Epidermal melanocyte (primary cell): ENCODE measurements at regions not wholly inside any gene's neighbourhood (a gene's known extent, or its start where the extent isn't known, plus 50 kb on each side); places are given as distances from the start of the nearest gene placed in this dataset.

Source experiments
- DNase-seq: peaks from one replicate; pipeline ENCODE4 v3.0.0; 2011; ENCODE audit warnings: low spot score; ENCODE audit not compliant: insufficient read length

DNA sequence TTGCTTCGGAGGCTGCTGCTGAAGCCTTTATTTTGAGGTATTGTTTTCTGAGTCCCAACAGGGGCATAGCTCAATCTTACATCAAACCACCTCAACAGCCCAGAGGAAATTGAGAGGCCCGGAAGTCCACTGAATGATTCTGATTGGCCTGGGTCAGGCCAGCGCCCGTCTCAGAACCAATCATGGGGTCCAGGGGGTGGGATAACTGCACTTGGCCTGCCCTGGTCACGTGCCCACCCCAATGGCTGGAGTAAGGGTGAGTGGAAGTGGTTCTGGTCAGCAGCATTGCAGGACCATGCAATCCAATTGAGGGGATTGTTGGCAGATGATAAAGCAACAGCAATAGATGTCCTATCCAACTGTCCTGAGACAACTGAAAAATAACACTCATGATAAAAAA lies 190.6 kb downstream of the HERPUD2 start:
- DNase-seq, result no peak

DNA sequence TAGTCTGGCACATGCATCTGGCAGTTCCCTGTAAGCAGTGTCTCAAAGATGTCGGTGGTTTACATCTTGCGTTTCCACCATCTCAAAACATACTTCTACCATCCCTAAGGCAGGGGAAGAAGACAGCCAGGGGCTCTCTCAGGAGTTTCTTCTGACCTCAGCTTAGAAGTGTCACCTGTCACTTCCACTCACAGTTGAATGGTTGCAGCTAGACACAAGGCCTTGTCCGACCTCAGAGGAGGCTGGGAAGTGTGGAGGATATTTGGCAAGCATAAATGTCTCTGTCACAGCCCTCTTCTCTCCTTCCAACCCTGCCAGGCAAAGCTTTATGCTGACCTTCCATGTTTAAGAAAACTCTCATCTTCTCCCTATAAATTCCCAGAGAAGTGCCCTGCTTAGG lies 193.3 kb downstream of the HERPUD2 start:
- DNase-seq, result no peak

DNA sequence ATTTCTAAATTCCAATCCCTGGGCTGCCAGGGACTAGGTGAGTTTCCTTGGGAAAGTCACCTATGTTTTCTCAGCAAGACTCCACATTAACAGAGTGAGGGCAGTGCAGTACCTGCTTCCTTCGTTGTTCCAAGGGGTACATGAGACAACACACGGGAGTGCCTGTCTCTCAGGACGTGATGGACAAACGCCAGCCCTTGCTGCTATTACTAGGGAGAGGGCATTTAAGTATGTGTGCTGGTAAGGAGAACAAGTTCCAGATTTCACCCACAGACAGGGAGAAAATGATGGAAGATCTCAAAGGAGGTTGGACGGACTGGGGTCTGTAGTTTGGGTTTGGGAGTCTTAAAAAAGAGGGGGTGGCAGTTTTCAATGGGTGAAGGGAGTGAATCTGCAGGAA lies 195.7 kb downstream of the HERPUD2 start:
- DNase-seq, result no peak

DNA sequence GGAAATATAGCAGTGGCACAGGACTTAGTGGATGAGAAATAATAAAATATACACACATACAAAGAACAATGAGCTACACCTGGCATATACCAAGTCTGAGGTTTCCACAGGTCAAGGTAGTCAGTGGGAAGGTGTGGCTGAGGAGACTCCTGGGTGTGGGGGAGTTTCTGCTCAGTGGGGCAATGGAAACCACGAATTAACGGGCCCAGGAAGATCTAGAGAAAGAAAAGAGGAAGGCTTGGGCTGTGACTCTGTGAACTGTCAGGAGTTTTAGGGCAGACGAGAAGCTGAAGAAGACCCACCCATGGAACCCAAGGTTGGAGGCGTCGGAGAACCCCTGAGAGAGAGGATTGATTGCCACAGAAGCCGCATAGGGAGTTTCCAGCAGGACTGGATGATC lies 196.5 kb downstream of the HERPUD2 start:
- DNase-seq, result no peak

DNA sequence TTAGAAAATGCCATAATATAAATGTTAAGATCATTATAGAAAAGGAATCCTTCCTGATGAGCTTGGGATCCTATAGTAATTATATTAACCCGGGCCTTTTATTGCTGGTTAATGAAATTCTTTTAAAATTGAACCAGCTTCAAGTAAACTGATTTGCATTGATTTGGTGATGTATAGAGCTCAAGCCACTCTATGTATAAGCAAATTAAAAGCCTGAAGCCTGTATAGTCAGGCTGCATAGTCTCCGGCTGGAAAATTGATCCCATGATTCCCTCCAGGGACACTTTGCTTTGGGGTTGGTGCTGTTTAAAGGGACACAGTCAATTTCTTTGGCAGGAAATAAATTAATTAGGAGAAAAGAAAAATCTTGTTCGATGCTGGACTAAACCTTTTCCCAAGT lies 199.1 kb downstream of the HERPUD2 start:
- no peak for DNase-seq

DNA sequence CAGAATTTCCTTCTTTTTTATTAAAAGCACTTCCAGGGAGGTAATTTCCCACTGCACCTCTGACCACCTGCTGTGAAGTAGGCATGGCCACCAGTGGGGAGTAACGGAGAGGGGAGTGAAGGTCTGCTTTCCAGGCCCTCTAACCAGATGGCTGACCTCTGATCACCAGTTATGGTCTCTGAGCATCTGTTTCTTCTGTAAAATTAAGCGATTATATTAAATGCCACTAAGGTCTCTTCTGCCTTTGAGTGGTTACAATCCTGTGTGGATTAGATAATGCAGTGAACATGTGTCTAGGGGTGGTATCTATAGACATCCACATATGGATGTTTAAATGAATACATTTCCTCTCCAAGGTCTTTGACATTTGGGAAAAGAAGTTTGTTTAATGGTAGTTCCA lies 199.6 kb downstream of the HERPUD2 start:
- no peak for DNase-seq

DNA sequence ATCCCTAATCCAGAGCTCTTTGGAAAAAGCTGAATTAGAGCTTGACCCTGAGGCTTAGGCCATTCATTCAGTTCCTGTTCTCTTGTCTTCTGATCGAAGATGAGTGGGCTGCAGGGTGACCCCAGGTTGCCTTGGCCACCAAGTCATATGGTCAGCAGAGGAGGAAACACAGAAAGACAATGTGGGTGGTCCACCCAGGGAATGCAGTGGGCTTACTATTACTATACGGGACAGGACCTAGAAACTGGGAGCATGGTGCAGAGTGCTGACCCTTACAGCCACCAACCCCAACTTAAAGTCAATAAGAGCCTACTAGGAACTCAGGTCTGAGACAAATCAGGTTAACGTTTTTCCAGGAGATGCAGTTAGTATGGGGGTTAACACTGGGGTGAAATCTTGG lies 200.5 kb downstream of the HERPUD2 start:
- DNase-seq, result no peak

DNA sequence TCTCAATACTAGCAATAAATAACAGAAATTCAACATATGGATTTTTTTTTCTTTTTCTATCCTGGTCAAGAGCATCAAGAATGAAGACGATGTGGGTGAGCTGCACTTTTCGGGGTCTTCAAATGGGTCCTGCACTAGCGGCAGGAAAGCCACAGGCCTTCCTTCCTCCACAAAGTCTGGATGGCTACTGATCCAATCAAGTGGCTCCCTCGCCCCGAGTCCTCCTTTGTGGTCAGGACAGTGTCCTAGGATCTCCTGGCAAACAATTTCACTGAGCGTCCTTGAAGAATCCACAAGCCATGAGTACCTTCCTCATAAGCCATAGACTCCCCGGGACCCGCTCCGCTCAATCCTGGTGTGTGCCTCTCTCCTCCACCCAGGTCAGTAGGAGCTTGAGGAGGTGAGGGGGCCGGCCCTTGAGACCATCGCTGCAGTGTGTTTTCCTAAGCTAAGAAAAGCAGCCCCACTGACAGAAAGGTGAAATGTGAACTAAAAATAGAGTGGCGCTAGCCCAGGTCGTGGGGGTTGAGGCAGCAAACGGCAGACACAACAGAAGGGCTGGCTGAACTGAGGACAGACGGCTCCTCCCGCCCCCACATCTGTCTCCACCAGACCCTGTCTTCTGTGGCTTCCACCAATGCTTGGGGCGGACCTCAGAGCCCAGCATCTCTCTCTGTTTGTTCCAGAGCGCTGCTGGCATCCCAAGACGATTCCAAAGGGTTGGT lies 202.3 kb downstream of the HERPUD2 start:
- no peak for DNase-seq

DNA sequence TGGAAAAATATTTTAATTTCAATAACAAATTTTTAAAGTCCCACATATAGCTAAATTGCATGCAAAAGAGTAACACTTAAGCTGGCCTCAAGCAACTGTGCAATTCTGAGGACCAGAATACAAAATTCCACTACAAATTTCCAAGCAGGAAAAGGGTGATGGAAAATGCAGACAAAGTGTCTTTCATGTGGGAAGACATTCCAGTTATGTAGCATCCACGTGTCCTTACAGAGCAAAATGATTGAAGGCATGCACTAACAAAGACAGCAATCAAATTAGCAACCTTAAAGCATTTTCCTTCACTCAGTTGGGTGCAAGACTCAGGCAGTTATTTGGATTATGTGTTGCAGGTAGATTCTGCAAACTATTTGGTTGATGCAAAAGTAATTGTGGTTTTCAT lies 203.7 kb downstream of the HERPUD2 start:
- no peak for DNase-seq

DNA sequence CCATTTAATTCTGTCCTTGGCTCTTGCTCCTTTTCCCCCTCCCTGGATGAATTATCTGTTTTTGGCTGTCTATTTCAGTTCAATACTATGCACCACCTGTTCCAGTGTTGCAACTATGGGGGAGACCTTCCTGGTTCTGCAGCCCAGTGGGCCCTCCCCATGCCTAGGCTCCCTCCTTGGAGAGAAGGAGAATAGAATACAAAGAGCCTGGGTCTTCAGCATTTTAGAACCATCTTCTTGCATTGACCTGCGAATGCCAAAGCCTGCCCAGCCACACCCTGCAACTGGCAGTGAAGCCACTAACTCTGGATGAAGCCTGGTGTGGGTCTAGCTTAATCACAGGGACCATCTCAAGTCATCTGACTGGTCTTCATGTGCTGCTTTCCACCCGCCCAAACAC lies 207.1 kb downstream of the HERPUD2 start:
- no peak for DNase-seq

DNA sequence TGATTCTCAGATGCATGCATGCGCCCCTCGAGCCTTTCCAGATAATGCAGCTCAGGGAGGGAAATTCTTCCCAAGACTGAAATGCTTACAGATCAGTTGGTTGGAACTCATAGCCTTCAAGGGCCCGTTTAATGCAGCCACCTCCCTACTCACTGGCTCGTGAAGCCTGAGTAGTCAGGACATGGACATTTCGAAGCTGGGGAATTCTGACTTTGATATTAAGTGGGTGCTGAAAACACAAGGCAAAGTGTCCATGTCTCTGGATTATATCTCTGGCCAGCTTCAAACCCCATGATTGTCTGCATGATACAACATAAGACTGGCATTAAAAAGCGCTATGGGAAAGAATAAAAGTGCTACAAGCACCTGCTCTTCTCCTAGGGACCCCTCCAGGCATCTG lies 207.5 kb downstream of the HERPUD2 start:
- no peak for DNase-seq

DNA sequence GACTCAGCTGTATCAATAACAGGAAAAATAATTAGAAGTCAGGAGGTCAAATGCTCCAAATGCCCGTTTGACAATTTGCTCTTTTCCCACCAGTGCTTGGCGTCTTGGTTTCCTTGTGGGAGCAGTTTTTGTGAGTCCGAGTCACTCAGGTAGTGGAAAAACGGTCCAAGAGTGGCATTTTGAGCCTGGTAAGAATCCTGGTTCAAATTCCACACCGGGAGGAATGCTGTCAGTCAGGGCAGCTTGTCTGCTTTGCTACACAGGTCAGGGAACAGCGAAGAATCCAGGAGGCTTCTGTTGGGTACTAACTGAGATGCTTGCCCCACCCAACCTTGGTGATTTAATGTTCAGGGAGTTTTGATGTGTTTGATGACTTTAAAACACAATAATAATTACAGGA lies 209.5 kb downstream of the HERPUD2 start:
- DNase-seq, result no peak

DNA sequence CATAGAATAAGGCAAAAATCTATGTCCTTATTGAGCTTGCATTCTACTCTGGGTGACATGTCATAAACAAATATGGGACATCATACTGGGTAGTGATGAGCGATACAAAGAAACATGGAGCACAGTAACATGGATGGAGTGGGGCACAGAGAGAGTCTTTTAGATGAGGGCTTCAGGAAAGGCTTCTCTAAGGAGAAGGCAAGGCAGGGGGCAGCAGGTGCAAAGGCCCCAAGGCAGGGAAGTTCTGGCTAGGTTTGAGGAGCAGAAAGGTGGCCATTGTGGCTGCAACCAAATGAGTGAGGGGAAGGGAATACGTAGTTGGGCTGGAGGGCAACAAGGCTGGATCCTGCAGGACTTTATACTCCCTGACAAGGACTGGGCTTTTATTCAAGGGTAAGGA lies 211.4 kb downstream of the HERPUD2 start:
- DNase-seq, result no peak

DNA sequence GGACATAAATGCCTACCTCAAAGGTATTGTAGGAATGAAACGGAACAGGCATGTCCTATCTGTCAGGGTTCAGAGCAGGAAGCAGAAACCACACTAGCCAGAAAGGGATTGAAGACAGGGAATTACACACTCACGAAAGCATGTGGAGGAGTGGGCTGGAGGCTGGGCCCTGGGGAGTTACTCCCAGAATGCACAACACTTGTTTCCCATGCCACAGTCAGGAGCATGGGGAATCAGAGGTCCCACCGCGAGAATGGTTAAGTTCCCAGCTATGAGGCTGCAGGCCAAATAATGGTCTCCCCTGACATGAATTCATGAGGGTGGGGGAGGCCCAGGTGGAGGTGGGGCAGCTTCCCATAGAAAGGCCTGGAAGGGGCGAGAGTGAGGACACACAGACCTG lies 212.7 kb downstream of the HERPUD2 start:
- DNase-seq, result no peak

DNA sequence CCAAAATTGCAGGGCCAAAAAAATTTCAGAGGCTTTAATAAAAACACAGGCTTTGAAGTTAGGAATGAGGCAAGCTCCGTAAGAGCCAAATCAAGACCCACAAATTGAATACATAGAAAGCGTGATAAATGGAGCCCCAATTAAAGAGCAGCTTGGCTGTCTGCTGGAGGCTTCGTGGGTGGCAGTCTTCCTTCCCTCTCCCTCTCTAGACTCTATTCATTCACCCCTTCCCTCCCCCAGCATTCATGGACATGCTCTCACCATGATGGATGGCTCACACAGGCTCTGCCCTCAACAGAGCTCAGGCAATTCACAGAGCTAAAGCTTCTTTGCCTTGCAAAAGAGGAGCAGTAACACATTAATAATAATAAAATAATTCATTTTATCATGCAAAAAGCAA lies 214.1 kb downstream of the HERPUD2 start:
- DNase-seq, result no peak

DNA sequence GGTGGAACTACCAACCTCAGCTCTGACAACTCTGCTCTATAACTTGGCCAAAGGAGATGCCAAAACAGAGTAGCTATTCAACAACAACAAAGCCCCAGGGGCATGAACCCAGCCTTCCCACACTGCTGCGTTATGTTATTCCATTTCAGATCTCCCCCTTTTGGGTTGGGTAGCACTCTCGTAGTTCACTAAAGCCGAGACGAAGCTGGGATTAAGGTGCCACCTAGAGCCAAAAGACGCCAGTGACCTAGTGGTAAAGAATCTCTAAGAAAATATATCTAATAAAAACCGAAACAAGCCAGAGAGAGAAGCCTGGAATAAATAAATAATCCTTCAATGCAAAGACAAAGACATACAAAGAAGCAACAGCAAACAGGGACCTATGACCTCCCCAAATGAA lies 217.3 kb downstream of the HERPUD2 start:
- DNase-seq, result no peak

DNA sequence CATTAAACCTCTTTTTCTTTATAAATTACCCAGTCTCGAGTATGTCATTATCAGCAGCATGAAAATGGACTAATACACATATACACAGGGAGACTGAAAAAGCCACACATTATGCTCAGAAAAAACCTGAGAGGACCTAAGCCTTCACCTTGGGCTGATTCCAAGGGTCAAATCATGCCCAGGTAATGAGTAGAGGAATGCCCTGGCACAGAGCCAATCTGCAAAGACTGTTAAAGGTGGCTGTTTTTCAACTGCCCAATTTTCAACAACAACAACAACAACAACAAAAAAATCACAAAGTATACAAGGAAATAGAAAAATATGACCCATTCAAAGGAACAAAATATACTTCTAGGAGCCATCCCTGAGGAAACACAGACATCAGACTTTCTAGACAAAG lies 220.2 kb upstream of the TBX20 start:
- no peak for DNase-seq

DNA sequence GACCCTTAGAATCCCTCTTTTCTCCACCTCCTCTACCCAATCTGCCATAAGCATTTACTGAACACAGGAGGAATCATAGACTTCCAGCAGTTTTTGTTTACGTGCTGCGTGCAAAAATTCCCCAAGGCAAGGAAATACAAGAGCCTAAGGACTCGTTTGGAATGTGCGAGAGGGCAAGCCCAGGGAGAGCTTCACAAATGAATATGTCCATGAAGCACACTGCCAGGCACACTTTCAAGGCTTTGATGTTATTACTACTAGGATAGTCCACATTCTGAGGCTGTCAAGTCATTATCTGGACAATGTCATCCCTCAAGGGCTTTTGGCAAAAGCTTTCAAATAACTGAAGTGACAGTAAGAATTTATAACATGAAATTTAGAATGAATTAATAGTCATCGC lies 214.7 kb upstream of the TBX20 start:
- no peak for DNase-seq

DNA sequence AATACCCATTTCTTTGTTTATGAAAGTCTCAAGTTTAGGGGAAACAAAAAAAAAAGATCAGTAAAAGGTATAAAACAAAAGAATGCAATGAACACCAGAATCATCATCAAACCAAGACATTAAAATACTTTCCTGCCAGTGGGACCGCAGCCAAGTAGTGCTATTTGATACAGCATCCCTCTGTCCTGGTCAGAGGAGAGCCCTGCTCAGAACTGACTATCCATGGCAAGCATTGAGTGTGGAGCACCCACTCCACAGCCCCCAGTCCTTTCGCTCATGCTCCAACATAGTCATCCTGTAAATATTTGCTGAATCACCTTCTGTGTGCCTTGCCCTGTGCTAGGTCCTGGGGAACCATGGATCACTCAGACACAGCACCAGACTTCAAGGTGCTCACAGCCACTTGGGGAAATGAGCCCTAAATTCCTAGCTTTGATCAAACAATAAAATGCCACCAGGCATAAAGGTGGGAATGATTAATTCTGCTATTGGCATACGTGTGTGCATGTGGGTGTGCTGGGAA lies 213.6 kb upstream of the TBX20 start:
- no peak for DNase-seq

DNA sequence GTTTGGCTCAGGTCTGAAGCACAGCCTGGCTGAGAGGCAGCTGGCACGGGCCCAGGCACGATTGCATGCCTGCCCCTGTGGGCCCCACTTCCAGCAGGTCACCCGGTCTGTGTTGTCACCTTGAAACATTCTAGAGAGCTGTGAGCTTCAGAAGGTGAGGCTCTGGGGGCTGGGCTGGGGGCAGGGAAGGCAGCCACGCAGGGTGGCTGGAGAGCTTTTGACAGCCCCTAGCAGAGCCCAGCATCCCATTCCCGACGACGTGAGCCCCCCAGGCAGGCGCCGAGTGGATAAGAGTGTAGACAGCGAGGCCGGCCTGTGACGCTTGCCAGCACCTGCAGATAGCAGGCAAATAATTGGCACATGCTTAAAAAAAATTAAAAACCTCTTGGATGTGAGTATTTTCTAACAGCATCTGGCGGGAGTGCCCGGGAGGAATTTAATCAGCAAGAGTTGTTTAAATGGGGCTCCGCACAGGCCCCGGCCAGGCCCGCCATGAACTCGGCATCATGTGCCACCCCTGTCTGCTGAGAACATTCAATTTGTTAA lies 212.0 kb upstream of the TBX20 start:
- no peak for DNase-seq

DNA sequence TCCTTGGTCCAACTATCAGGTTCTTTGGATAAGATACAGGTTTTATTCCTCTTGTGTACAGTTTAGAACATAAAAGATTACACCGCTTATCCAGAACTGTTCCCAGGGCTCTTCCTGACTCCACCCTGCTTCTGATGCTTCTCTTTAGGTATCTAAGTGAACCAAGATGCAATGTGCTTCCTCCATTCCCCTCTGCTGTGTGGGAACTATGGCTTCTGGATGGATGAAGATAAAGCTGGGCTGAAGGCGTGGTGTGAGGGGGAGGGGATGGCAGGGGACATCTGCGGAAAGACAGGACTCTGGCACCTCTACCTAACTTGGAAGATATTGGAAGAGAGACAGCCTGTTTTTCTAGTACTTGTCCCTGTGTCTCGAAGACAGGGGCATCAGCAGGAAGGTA lies 209.9 kb upstream of the TBX20 start:
- DNase-seq, result no peak

DNA sequence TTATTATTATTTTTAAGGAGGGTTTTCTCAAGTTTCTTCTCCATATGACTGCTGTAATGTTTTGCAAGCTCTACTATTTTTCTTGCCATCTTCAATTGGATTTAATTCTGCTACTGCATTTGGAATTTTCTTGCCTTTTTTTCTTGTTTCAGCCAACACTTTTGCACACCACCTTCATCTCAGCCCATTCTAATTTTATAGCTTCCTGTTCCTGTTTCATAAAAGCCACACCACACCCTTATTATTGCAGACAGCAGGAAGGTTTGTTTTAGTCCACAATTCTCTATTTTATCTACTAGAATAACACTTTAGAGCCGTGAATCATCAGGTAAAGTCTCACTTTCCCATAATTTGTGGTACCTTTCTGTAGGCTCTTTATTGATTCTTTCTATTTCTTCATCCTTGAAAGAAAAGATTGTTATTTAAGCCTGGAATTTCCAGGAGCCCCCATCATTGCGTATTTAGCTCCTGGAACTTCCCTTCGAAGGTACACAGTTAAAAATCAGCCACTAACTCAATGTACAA lies 209.3 kb upstream of the TBX20 start:
- no peak for DNase-seq
